Transverse colon (tissue), 3 donors: ENCODE measurements at regions not wholly inside any gene's neighbourhood (a gene's known extent, or its start where the extent isn't known, plus 50 kb on each side); places are given as distances from the start of the nearest gene placed in this dataset.

Experiments
- CTCF ChIP-seq, 5 experiments: fragments of 200-600 bp in 3 of 5; fragments of 450-650 bp in 2 of 5; sonication (generic) in 3 of 5; IDR thresholded peaks; 1 replicate in 2 of 5; 2 replicates in 3 of 5; pipeline ENCODE4 v1.5.1; 2016 to 2017; ENCODE audit warnings: antibody characterized with exemption in 5 of 5, inconsistent platforms in 3 of 5, mild to moderate bottlenecking in 2 of 5, moderate library complexity in 1 of 5
- POLR2A ChIP-seq: fragments of 450-650 bp; IDR thresholded peaks from one replicate; pipeline ENCODE4 v1.6.1; 2016; ENCODE audit warnings: antibody characterized with exemption, mild to moderate bottlenecking, moderate library complexity

GRCh38 chr4:27518876-27519275 is 658.2 kb downstream of the STIM2 start:
- TF ChIP-seq CTCF (IDR thresholded peaks at IDR 0.05) (no peak), POLR2A (no peak)
